TTC549 (cell line): ENCODE measurements at regions not wholly inside any gene's neighbourhood (a gene's known extent, or its start where the extent isn't known, plus 50 kb on each side); places are given as distances from the start of the nearest gene placed in this dataset.
"Not testable (repeated sequence)": the region's sequence is repeated elsewhere in the genome, so short reads cannot be mapped to it uniquely, and the experiment has no call there.

Experiments
- FAIRE-seq: peaks from 2 replicates; lab custom pipeline; 2012; peaks lifted over from hg19 to GRCh38; lab: Jason Lieb, UNC

GRCh38 chr11:100409267-100409666 is 277.8 kb upstream of the ARHGAP42 start:
- not testable (repeated sequence) for FAIRE-seq

GRCh38 chr11:100419518-100419917 is 267.6 kb upstream of the ARHGAP42 start:
- no peak for FAIRE-seq

- no peak for FAIRE-seq
These were observed 252.1 kb upstream of the ARHGAP42 start for GRCh38 chr11:100434821-100435641.

- FAIRE-seq: no peak
These were observed 248.7 kb upstream of the ARHGAP42 start for GRCh38 chr11:100438376-100438775.

GRCh38 chr11:100441086-100441485 is 246.0 kb upstream of the ARHGAP42 start:
- no peak for FAIRE-seq

- FAIRE-seq: no peak
These were observed 245.1 kb upstream of the ARHGAP42 start for GRCh38 chr11:100442017-100442416.

GRCh38 chr11:100445231-100445735 is 241.8 kb upstream of the ARHGAP42 start:
- no peak for FAIRE-seq

- FAIRE-seq: not testable (repeated sequence)
These were observed 235.2 kb upstream of the ARHGAP42 start for GRCh38 chr11:100451801-100452460.

GRCh38 chr11:100459811-100460210 is 227.3 kb upstream of the ARHGAP42 start:
- no peak for FAIRE-seq

- no peak for FAIRE-seq
These were observed 226.7 kb upstream of the ARHGAP42 start for GRCh38 chr11:100460426-100460825.

GRCh38 chr11:100467821-100468508 is 219.1 kb upstream of the ARHGAP42 start:
- no peak for FAIRE-seq

- no peak for FAIRE-seq
These were observed 217.3 kb upstream of the ARHGAP42 start for GRCh38 chr11:100469835-100470234.

- FAIRE-seq: no peak
These were observed 214.2 kb upstream of the ARHGAP42 start for GRCh38 chr11:100472727-100473389.

GRCh38 chr11:100473390-100473740 is 213.7 kb upstream of the ARHGAP42 start:
- no peak for FAIRE-seq

GRCh38 chr11:100484948-100485347 is 202.1 kb upstream of the ARHGAP42 start:
- FAIRE-seq: no peak

- no peak for FAIRE-seq
These were observed 188.3 kb upstream of the ARHGAP42 start for GRCh38 chr11:100498780-100499179.

- FAIRE-seq: no peak
These were observed 185.6 kb upstream of the ARHGAP42 start for GRCh38 chr11:100501450-100501849.

GRCh38 chr11:100512475-100512874 is 174.6 kb upstream of the ARHGAP42 start:
- FAIRE-seq: no peak

- FAIRE-seq: no peak
These were observed 172.0 kb upstream of the ARHGAP42 start for GRCh38 chr11:100515087-100515486.

GRCh38 chr11:100525197-100525596 is 161.9 kb upstream of the ARHGAP42 start:
- FAIRE-seq: no peak

- FAIRE-seq: no peak
These were observed 161.5 kb upstream of the ARHGAP42 start for GRCh38 chr11:100525635-100526034.

GRCh38 chr11:100528872-100529416 is 158.1 kb upstream of the ARHGAP42 start:
- FAIRE-seq: no peak
